Liver (tissue), 3 donors: ENCODE measurements at regions not wholly inside any gene's neighbourhood (a gene's known extent, or its start where the extent isn't known, plus 50 kb on each side); places are given as distances from the start of the nearest gene placed in this dataset.

Experiments
- EGR1 ChIP-seq, 2 donors: IDR thresholded peaks; 2 replicates each; pipeline ENCODE4 v1.6.1; 2016 to 2018; ENCODE audit warnings: antibody characterized with exemption in 2 of 2, low read depth in 2 of 2
- FOXA1 ChIP-seq: IDR thresholded peaks from 2 replicates; pipeline ENCODE4 v1.6.1; 2016; ENCODE audit warnings: antibody characterized with exemption
- NR2F2 ChIP-seq: IDR thresholded peaks from 2 replicates; pipeline ENCODE4 v1.6.1; 2016; ENCODE audit warnings: antibody characterized with exemption
- TF ChIP-seq, protein P1 (sequence below): fragments of 150-350 bp; IDR thresholded peaks from 2 replicates; pipeline ENCODE4 v1.5.1; 2017; ENCODE audit warnings: improper control_type of control experiment, low read depth, low read length; ENCODE audit not compliant: missing input control
- TF ChIP-seq, protein P2 (sequence below): IDR thresholded peaks from 2 replicates; pipeline ENCODE4 v1.6.1; 2016; ENCODE audit warnings: antibody characterized with exemption, mild to moderate bottlenecking
- TF ChIP-seq, protein P3 (sequence below): IDR thresholded peaks from 2 replicates; pipeline ENCODE4 v1.6.1; 2016; ENCODE audit warnings: antibody characterized with exemption
- TF ChIP-seq, protein P4 (sequence below): IDR thresholded peaks from 2 replicates; pipeline ENCODE4 v1.6.1; 2016; ENCODE audit warnings: antibody characterized with exemption
- donor health status: healthy.
- donor health status: healthy.

DNA sequence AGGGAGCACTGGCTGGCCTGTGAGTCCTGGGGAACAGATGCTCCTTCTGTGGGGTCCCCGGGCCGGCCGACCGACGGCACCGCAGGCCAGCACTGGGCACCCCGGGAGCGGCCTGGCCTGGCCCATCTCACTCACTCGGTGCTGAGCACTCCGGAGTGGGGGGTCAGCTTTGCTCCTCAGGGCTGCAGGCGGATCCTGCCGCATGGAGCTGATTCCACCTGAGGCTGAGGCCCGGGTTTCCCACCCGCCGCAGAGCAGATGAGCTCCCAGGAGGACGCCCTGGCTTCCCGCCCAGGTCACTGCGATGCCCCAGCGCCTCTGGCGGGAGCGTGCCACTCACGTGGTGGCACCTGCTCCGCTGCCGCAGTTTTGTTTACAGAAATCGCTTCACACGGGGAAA, 418.6 kb downstream of the GALR1 start:
- TF ChIP-seq, protein P1, sequence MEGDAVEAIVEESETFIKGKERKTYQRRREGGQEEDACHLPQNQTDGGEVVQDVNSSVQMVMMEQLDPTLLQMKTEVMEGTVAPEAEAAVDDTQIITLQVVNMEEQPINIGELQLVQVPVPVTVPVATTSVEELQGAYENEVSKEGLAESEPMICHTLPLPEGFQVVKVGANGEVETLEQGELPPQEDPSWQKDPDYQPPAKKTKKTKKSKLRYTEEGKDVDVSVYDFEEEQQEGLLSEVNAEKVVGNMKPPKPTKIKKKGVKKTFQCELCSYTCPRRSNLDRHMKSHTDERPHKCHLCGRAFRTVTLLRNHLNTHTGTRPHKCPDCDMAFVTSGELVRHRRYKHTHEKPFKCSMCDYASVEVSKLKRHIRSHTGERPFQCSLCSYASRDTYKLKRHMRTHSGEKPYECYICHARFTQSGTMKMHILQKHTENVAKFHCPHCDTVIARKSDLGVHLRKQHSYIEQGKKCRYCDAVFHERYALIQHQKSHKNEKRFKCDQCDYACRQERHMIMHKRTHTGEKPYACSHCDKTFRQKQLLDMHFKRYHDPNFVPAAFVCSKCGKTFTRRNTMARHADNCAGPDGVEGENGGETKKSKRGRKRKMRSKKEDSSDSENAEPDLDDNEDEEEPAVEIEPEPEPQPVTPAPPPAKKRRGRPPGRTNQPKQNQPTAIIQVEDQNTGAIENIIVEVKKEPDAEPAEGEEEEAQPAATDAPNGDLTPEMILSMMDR = no peak
- TF ChIP-seq, protein P2, sequence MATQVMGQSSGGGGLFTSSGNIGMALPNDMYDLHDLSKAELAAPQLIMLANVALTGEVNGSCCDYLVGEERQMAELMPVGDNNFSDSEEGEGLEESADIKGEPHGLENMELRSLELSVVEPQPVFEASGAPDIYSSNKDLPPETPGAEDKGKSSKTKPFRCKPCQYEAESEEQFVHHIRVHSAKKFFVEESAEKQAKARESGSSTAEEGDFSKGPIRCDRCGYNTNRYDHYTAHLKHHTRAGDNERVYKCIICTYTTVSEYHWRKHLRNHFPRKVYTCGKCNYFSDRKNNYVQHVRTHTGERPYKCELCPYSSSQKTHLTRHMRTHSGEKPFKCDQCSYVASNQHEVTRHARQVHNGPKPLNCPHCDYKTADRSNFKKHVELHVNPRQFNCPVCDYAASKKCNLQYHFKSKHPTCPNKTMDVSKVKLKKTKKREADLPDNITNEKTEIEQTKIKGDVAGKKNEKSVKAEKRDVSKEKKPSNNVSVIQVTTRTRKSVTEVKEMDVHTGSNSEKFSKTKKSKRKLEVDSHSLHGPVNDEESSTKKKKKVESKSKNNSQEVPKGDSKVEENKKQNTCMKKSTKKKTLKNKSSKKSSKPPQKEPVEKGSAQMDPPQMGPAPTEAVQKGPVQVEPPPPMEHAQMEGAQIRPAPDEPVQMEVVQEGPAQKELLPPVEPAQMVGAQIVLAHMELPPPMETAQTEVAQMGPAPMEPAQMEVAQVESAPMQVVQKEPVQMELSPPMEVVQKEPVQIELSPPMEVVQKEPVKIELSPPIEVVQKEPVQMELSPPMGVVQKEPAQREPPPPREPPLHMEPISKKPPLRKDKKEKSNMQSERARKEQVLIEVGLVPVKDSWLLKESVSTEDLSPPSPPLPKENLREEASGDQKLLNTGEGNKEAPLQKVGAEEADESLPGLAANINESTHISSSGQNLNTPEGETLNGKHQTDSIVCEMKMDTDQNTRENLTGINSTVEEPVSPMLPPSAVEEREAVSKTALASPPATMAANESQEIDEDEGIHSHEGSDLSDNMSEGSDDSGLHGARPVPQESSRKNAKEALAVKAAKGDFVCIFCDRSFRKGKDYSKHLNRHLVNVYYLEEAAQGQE = no peak
- TF ChIP-seq EGR1 (IDR thresholded peaks at IDR 0.05; ENCODE audit: low read depth in 2 of 2) (no peak), FOXA1 (no peak), NR2F2 (no peak)
- TF ChIP-seq, protein P3, sequence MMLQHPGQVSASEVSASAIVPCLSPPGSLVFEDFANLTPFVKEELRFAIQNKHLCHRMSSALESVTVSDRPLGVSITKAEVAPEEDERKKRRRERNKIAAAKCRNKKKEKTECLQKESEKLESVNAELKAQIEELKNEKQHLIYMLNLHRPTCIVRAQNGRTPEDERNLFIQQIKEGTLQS = no peak
- TF ChIP-seq, protein P4, sequence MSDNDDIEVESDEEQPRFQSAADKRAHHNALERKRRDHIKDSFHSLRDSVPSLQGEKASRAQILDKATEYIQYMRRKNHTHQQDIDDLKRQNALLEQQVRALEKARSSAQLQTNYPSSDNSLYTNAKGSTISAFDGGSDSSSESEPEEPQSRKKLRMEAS = no peak
